NK-92 treated with Interleukin-12 subunit alpha and Interleukin-12 subunit beta, amount 100 ng/mL, for 24 hours (cell line): ENCODE measurements at regions not wholly inside any gene's neighbourhood (a gene's known extent, or its start where the extent isn't known, plus 50 kb on each side); places are given as distances from the start of the nearest gene placed in this dataset.

Source experiments
- DNase-seq: peaks from one replicate; lab custom pipeline; 2025; lab: John Stamatoyannopoulos, UW

GRCh38 chr3:5069627-5070026 is 52.5 kb upstream of the ARL8B start:
- no peak for DNase-seq

GRCh38 chr3:5071061-5071460 is 51.0 kb upstream of the ARL8B start:
- DNase-seq: no peak

- DNase-seq: no peak
These were observed 49.8 kb upstream of the ARL8B start for GRCh38 chr3:5072100-5072816.
